ENCODE measurements at regions not wholly inside any gene's neighbourhood (a gene's known extent, or its start where the extent isn't known, plus 50 kb on each side); places are given as distances from the start of the nearest gene placed in this dataset.
A peak's percentile ranks its signal among the peaks of the same experiment; 100 is the strongest.

DNA sequence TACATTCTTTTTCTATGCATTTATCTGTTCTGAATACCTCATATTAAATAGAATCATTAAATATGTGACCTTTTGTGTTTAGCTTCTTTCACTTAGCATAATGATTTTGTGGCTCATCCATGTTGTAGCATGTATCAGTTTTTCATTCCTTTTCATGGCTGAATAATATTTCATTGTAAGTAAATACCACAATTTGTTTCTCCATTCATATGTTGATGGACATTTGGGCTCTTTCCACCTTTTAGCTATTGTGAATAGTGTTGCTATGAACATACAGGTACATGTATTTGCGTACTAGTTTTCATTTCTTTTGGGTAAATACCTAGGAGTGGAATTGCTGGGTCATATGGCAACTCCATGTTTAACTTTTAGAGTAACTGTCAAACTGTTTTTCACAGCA lies 85.1 kb downstream of the GNL3L start:
- Histone ChIP-seq H3K27me3 (replicated peaks in 2 of 5; ENCODE audit: control insufficient read depth in 4 of 5, insufficient read depth in 5 of 5, low read length in 4 of 5) (no peaks in the 10 kb centered on the region), H3K36me3 (ENCODE audit: control insufficient read depth in 4 of 4, insufficient read depth in 4 of 4, low read length in 3 of 4) (no peaks in the 10 kb centered on the region), H3K4me1 (ENCODE audit: control extremely low read depth in 1 of 4, control insufficient read depth in 4 of 4, insufficient read depth in 4 of 4, low read length in 3 of 4) (no peaks in the 10 kb centered on the region), H3K27ac (ENCODE audit: insufficient read depth in 1 of 2, low read depth in 1 of 2, low read length in 2 of 2, poor library complexity in 1 of 2, severe bottlenecking in 2 of 2) (no peak overlapping the region), H3K9me3 (ENCODE audit: control extremely low read depth in 1 of 5, control insufficient read depth in 4 of 5, insufficient read depth in 2 of 5, low read depth in 1 of 5, low read length in 4 of 5) (peaks cover 0 to 16% (median 5%) of the 10 kb centered on the region in 5 experiments), H3K4me3 (ENCODE audit: control insufficient read depth in 1 of 7, extremely low read depth in 1 of 7, insufficient read depth in 4 of 7, low read depth in 2 of 7, low read length in 6 of 7) (no peak overlapping the region)
- WGBS (ENCODE audit: insufficient coverage) = no CpG with 5 or more reads among the region's 1 CpG
- no peak for DNase-seq
- CTCF ChIA-PET = no interaction called here
- POLR2A ChIA-PET = no interaction called here

DNA sequence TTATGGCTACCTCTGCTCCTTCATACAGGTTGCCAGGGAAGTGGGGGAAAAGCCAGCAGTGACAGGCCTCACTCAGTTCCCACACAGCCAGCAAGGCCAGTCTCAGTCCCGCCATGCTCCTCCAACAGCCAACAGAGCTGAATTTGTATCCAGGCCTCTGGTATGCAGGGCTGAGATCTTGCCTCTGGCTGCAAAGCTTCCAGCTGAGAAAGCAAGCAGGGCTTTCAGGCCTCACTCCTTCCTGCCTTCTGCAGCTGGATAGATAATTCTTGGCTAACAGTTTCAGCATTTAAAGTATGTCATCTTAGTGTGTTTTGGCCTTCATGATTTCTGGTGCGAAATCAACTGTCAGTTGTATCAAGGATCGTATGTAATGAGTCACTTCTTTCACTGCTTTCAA lies 103.6 kb downstream of the GNL3L start:
- 86% methylated on average over 3 of the region's 3 CpGs for WGBS (ENCODE audit: insufficient coverage)

DNA sequence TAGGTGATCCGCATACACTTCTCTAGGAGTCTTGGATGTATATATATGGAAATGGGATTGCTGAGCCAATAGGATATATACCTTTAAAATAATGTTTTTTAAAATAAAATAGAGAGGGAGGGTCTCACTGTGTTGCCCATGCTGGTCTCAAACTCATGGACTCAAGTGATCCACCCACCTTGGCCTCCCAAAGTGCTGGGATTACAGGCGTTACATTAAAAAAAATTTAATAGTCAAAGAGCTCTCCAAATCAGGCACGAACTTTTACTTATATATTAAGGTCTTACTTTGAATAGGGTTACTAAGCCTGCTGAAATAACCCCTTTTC lies 109.0 kb downstream of the GNL3L start:
- WGBS (ENCODE audit: insufficient coverage) = 100% methylated on average over 1 of the region's 3 CpGs
- Histone ChIP-seq H3K27me3 (replicated peaks in 2 of 5; ENCODE audit: control insufficient read depth in 4 of 5, insufficient read depth in 5 of 5, low read length in 4 of 5) (no peaks in the 10 kb centered on the region), H3K27ac (ENCODE audit: insufficient read depth in 1 of 2, low read depth in 1 of 2, low read length in 2 of 2, poor library complexity in 1 of 2, severe bottlenecking in 2 of 2) (peak overlapping the region; percentile 93 to 97), H3K4me3 (ENCODE audit: control insufficient read depth in 1 of 7, extremely low read depth in 1 of 7, insufficient read depth in 4 of 7, low read depth in 2 of 7, low read length in 6 of 7) (peak overlapping the region in 3 of 7 experiments; percentile 39 to 87 (median 71)), H3K36me3 (ENCODE audit: control insufficient read depth in 4 of 4, insufficient read depth in 4 of 4, low read length in 3 of 4) (no peaks in the 10 kb centered on the region), H3K4me1 (ENCODE audit: control extremely low read depth in 1 of 4, control insufficient read depth in 4 of 4, insufficient read depth in 4 of 4, low read length in 3 of 4) (peaks cover 0 to 5% (median 4%) of the 10 kb centered on the region in 4 experiments), H3K9me3 (ENCODE audit: control extremely low read depth in 1 of 5, control insufficient read depth in 4 of 5, insufficient read depth in 2 of 5, low read depth in 1 of 5, low read length in 4 of 5) (peaks cover 0 to 1% (median 0%) of the 10 kb centered on the region in 5 experiments)
- CTCF ChIA-PET = no interaction called here
- POLR2A ChIA-PET = interaction anchor here (1.4 kb wide), 1 partner anchor 168 kb away, joined by 4 read pairs; the partner anchor contains the start of gene MAGED2
- DNase-seq = no peak

More for the DNA sequence above, 103.6 kb downstream of the GNL3L start:
- CTCF ChIA-PET = no interaction called here
- H3K4me3 ChIP-seq (ENCODE audit: control insufficient read depth in 1 of 7, extremely low read depth in 1 of 7, insufficient read depth in 4 of 7, low read depth in 2 of 7, low read length in 6 of 7) = no peak overlapping the region
- peaks cover 0 to 6% (median 0%) of the 10 kb centered on the region in 5 experiments for H3K9me3 ChIP-seq (ENCODE audit: control extremely low read depth in 1 of 5, control insufficient read depth in 4 of 5, insufficient read depth in 2 of 5, low read depth in 1 of 5, low read length in 4 of 5)
- DNase-seq = no peak
- H3K27me3 ChIP-seq (replicated peaks in 2 of 5; ENCODE audit: control insufficient read depth in 4 of 5, insufficient read depth in 5 of 5, low read length in 4 of 5) = no peaks in the 10 kb centered on the region
- POLR2A ChIA-PET = no interaction called here
- no peak overlapping the region for H3K27ac ChIP-seq (ENCODE audit: insufficient read depth in 1 of 2, low read depth in 1 of 2, low read length in 2 of 2, poor library complexity in 1 of 2, severe bottlenecking in 2 of 2)
- H3K36me3 ChIP-seq (ENCODE audit: control insufficient read depth in 4 of 4, insufficient read depth in 4 of 4, low read length in 3 of 4) = no peaks in the 10 kb centered on the region
- H3K4me1 ChIP-seq (ENCODE audit: control extremely low read depth in 1 of 4, control insufficient read depth in 4 of 4, insufficient read depth in 4 of 4, low read length in 3 of 4) = no peaks in the 10 kb centered on the region

DNA sequence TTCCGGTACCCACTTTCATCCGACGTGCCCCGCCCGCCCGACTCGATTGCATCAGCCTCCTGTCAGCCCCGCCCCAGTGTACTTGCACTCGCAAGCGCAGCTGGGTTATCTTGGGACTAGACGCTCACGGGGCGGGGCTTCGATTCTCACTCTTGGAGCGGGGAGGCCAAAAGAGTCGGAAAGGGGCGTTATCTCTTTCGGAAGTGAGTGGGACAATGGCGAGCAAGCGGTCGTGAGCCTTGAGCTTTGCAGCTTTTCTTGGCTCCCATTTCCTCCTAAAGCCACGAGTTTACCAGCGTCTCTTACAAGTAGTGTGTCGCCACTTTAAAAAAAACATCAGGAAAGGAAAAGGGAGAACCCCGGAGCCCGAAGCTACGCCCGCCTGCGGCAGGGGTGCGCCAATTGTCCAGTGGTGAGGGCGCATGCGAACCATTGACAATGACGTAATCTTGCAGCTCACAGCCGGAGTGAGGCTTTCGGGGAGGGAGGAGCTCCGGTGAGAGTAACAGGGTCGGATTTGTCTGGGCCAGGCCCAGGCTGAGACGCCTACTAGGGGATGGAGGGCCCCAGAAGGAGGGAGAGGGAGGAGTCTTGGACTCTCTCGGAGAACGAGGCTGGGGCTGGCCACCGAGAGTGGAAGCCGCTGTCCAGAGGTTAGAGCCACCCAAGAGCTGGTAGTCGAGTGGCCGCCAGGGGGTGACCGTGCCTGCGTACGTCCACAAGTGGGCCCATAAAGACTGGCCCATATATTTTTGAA lies 109.5 kb downstream of the GNL3L start:
- WGBS (ENCODE audit: insufficient coverage) = 29% methylated on average over 31 of the region's 47 CpGs
- peaks cover 0 to 5% (median 4%) of the 10 kb centered on the region in 4 experiments for H3K4me1 ChIP-seq (ENCODE audit: control extremely low read depth in 1 of 4, control insufficient read depth in 4 of 4, insufficient read depth in 4 of 4, low read length in 3 of 4)
- peak; percentile 96 to 99 (median 98) for DNase-seq
- POLR2A ChIA-PET = interaction anchor here (0.9 to 1.4 kb wide), 2 partner anchors 168 to 813 kb away, joined by 3 to 4 read pairs; partner anchors contain the start of genes MAGED2 and MAGEH1
- CTCF ChIA-PET = interaction anchor here (0.6 kb wide), 1 partner anchor 418 kb away, joined by 3 read pairs; no protein-coding TSS in a partner anchor
- H3K36me3 ChIP-seq (ENCODE audit: control insufficient read depth in 4 of 4, insufficient read depth in 4 of 4, low read length in 3 of 4) = no peaks in the 10 kb centered on the region
- H3K27me3 ChIP-seq (replicated peaks in 2 of 5; ENCODE audit: control insufficient read depth in 4 of 5, insufficient read depth in 5 of 5, low read length in 4 of 5) = no peaks in the 10 kb centered on the region
- peaks cover 0 to 1% (median 0%) of the 10 kb centered on the region in 5 experiments for H3K9me3 ChIP-seq (ENCODE audit: control extremely low read depth in 1 of 5, control insufficient read depth in 4 of 5, insufficient read depth in 2 of 5, low read depth in 1 of 5, low read length in 4 of 5)
- H3K4me3 ChIP-seq (ENCODE audit: control insufficient read depth in 1 of 7, extremely low read depth in 1 of 7, insufficient read depth in 4 of 7, low read depth in 2 of 7, low read length in 6 of 7) = peak overlapping the region; percentile 39 to 87 (median 69)
- peak overlapping the region; percentile 93 to 97 for H3K27ac ChIP-seq (ENCODE audit: insufficient read depth in 1 of 2, low read depth in 1 of 2, low read length in 2 of 2, poor library complexity in 1 of 2, severe bottlenecking in 2 of 2)

DNA sequence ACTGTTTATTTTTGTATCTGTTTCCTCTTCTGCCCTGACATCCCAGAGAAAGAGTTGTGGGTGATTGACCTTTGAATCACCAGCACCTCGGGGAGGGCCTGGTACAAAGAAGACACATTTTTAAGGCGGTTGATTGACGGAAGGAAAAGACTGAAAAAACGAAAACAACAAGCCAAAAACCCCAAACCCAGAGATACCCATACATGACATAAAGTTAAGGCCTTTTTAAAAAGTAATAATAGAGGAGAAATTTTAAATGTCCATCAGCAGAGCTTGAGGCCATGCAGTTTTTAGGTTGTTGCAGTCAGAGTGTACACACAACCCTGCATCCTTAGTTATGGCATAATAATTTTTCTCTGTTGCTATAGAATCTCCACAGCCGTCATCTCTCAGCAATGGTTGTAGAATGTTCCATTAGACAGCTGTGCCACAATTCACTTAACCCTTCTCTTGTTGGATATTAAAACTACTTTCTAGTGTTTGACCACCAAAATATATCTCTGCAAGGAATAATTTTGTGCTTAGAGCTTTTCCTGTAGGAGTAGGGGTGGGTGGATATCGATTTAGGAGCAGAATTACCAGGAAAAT lies 110.2 kb downstream of the GNL3L start:
- peak overlapping the region; percentile 93 to 97 for H3K27ac ChIP-seq (ENCODE audit: insufficient read depth in 1 of 2, low read depth in 1 of 2, low read length in 2 of 2, poor library complexity in 1 of 2, severe bottlenecking in 2 of 2)
- no peak for DNase-seq
- ChIA-PET CTCF (no interaction called here), POLR2A (interaction anchor here (0.9 to 1.4 kb wide), 2 partner anchors 167 to 812 kb away, joined by 3 to 4 read pairs; partner anchors contain the start of genes MAGED2 and MAGEH1)
- no peaks in the 10 kb centered on the region for H3K27me3 ChIP-seq (replicated peaks in 2 of 5; ENCODE audit: control insufficient read depth in 4 of 5, insufficient read depth in 5 of 5, low read length in 4 of 5)
- H3K4me1 ChIP-seq (ENCODE audit: control extremely low read depth in 1 of 4, control insufficient read depth in 4 of 4, insufficient read depth in 4 of 4, low read length in 3 of 4) = peaks cover 0 to 5% (median 4%) of the 10 kb centered on the region in 4 experiments
- no peaks in the 10 kb centered on the region for H3K36me3 ChIP-seq (ENCODE audit: control insufficient read depth in 4 of 4, insufficient read depth in 4 of 4, low read length in 3 of 4)
- no peaks in the 10 kb centered on the region for H3K9me3 ChIP-seq (ENCODE audit: control extremely low read depth in 1 of 5, control insufficient read depth in 4 of 5, insufficient read depth in 2 of 5, low read depth in 1 of 5, low read length in 4 of 5)
- 50% methylated on average over 1 of the region's 6 CpGs for WGBS (ENCODE audit: insufficient coverage)
- H3K4me3 ChIP-seq (ENCODE audit: control insufficient read depth in 1 of 7, extremely low read depth in 1 of 7, insufficient read depth in 4 of 7, low read depth in 2 of 7, low read length in 6 of 7) = peak overlapping the region; percentile 39 to 87 (median 69)

DNA sequence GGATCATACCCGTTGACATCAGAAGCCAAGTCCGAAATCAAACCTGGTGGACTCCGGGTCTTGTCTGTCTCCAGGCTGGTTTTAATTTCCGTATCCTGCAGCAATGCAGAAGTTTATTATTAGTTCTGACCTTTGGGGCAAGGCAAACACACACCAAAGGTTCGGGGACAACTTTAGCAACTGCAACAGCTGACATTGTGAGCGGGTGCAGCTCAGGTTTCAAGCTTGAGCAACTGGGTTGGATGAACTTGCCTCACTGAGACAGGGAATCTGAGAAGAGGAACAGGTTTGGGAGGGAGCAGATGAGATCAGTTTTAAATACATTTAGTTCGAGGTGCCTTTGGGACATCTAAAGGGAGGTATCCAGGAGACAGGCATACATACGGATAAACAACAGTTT lies 110.7 kb downstream of the GNL3L start:
- H3K9me3 ChIP-seq (ENCODE audit: control extremely low read depth in 1 of 5, control insufficient read depth in 4 of 5, insufficient read depth in 2 of 5, low read depth in 1 of 5, low read length in 4 of 5) = no peaks in the 10 kb centered on the region
- peaks cover 0 to 5% (median 4%) of the 10 kb centered on the region in 4 experiments for H3K4me1 ChIP-seq (ENCODE audit: control extremely low read depth in 1 of 4, control insufficient read depth in 4 of 4, insufficient read depth in 4 of 4, low read length in 3 of 4)
- no peaks in the 10 kb centered on the region for H3K27me3 ChIP-seq (replicated peaks in 2 of 5; ENCODE audit: control insufficient read depth in 4 of 5, insufficient read depth in 5 of 5, low read length in 4 of 5)
- H3K4me3 ChIP-seq (ENCODE audit: control insufficient read depth in 1 of 7, extremely low read depth in 1 of 7, insufficient read depth in 4 of 7, low read depth in 2 of 7, low read length in 6 of 7) = no peak overlapping the region
- CTCF ChIA-PET = no interaction called here
- POLR2A ChIA-PET = no interaction called here
- H3K36me3 ChIP-seq (ENCODE audit: control insufficient read depth in 4 of 4, insufficient read depth in 4 of 4, low read length in 3 of 4) = no peaks in the 10 kb centered on the region
- no peak for DNase-seq
- whole genome bisulfite sequencing (ENCODE audit: insufficient coverage) = 89% methylated on average over 8 of the region's 8 CpGs
- no peak overlapping the region for H3K27ac ChIP-seq (ENCODE audit: insufficient read depth in 1 of 2, low read depth in 1 of 2, low read length in 2 of 2, poor library complexity in 1 of 2, severe bottlenecking in 2 of 2)

DNA sequence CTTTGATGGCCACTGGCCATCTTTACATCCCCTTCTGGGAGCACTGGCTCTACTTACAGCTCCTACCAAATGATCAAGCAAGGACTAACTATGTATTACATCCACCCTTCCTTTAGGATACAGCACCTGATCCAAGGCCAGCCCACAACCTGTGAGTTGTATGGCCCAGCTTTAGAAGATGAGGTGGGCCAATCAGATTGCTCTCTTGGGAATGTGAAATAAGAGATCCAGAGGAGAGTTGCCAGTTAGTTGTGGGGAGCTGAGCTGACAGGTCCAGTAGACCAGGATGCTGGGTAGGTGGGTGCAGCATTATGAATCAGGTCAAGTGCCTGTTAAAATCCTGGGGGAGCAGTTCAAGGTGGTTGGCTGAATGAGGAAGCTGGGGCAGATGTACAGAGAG lies 111.5 kb downstream of the GNL3L start:
- no peaks in the 10 kb centered on the region for H3K36me3 ChIP-seq (ENCODE audit: control insufficient read depth in 4 of 4, insufficient read depth in 4 of 4, low read length in 3 of 4)
- ChIA-PET CTCF (no interaction called here), POLR2A (interaction anchor here (0.6 kb wide), 1 partner anchor 17 kb away, joined by 3 read pairs; no protein-coding TSS in a partner anchor)
- no peak overlapping the region for H3K4me3 ChIP-seq (ENCODE audit: control insufficient read depth in 1 of 7, extremely low read depth in 1 of 7, insufficient read depth in 4 of 7, low read depth in 2 of 7, low read length in 6 of 7)
- no peak overlapping the region for H3K27ac ChIP-seq (ENCODE audit: insufficient read depth in 1 of 2, low read depth in 1 of 2, low read length in 2 of 2, poor library complexity in 1 of 2, severe bottlenecking in 2 of 2)
- H3K9me3 ChIP-seq (ENCODE audit: control extremely low read depth in 1 of 5, control insufficient read depth in 4 of 5, insufficient read depth in 2 of 5, low read depth in 1 of 5, low read length in 4 of 5) = no peaks in the 10 kb centered on the region
- DNase-seq = no peak
- H3K27me3 ChIP-seq (replicated peaks in 2 of 5; ENCODE audit: control insufficient read depth in 4 of 5, insufficient read depth in 5 of 5, low read length in 4 of 5) = no peaks in the 10 kb centered on the region
- H3K4me1 ChIP-seq (ENCODE audit: control extremely low read depth in 1 of 4, control insufficient read depth in 4 of 4, insufficient read depth in 4 of 4, low read length in 3 of 4) = peaks cover 0 to 5% (median 4%) of the 10 kb centered on the region in 4 experiments

All from common myeloid progenitor, CD34-positive (primary cell).